OCI-LY7 (cell line): ENCODE measurements at regions not wholly inside any gene's neighbourhood (a gene's known extent, or its start where the extent isn't known, plus 50 kb on each side); places are given as distances from the start of the nearest gene placed in this dataset.
"Not testable (repeated sequence)": the region's sequence is repeated elsewhere in the genome, so short reads cannot be mapped to it uniquely, and the experiment has no call there.

Experiments used
- BruUV-seq: library from RNA; stranded (reverse); fragments of 400-500 nt; replicated peaks from 2 replicates; lab custom pipeline; 2021; lab: Mats Ljungman, UMichigan
- CTCF ChIA-PET: fragments of 300-600 bp; sonication (Branson Sonifier 250); formaldehyde crosslinking; loops from one replicate; lab custom pipeline; 2022; ENCODE audit warnings: antibody characterized with exemption; ENCODE audit not compliant: unreplicated experiment; lab: Charles Lee
- POLR2A ChIA-PET: fragments of 300-600 bp; sonication (Branson Sonifier 250); formaldehyde crosslinking; loops from one replicate; lab custom pipeline; 2022; ENCODE audit warnings: antibody characterized with exemption; lab: Charles Lee
- DNase-seq: peaks from one replicate; pipeline ENCODE4 v3.0.0-alpha.2; 2015; ENCODE audit warnings: low spot score
- H2AFZ ChIP-seq: fragments of 200-600 bp; sonication (generic), shearing (Covaris generic); 2 replicates; pipeline ENCODE4 v1.6.1; 2014; ENCODE audit warnings: mild to moderate bottlenecking, antibody characterized with exemption, low read length, moderate library complexity
- H3K27ac ChIP-seq: fragments of 200-600 bp; sonication (generic); 2 replicates; pipeline ENCODE4 v1.5.1; 2014; ENCODE audit warnings: mixed run types, low read depth, mild to moderate bottlenecking, moderate library complexity, low read length, inconsistent platforms; ENCODE audit not compliant: poor library complexity, severe bottlenecking
- H3K36me3 ChIP-seq: fragments of 200-600 bp; sonication (generic); 2 replicates; pipeline ENCODE4 v1.6.1; 2014; ENCODE audit warnings: mild to moderate bottlenecking, antibody characterized with exemption, low read length, moderate library complexity, mixed read lengths; ENCODE audit not compliant: insufficient read depth
- H3K4me1 ChIP-seq: fragments of 200-600 bp; sonication (generic); 2 replicates; pipeline ENCODE4 v1.5.1; 2014; ENCODE audit warnings: mild to moderate bottlenecking, low read length; ENCODE audit not compliant: insufficient read depth, poor library complexity, severe bottlenecking
- H3K4me2 ChIP-seq: fragments of 200-600 bp; sonication (generic); 2 replicates; pipeline ENCODE4 v1.6.1; 2014; ENCODE audit warnings: mild to moderate bottlenecking, low read length
- H3K4me3 ChIP-seq: fragments of 200-600 bp; sonication (generic); 2 replicates; pipeline ENCODE4 v1.5.1; 2014; ENCODE audit warnings: mild to moderate bottlenecking, low read depth, low read length; ENCODE audit not compliant: poor library complexity, severe bottlenecking
- H3K79me2 ChIP-seq: fragments of 200-600 bp; sonication (generic); 2 replicates; pipeline ENCODE4 v1.6.1; 2016; ENCODE audit warnings: low read depth, mild to moderate bottlenecking, low read length, moderate library complexity, mixed read lengths; ENCODE audit not compliant: insufficient read depth
- H3K9me2 ChIP-seq: fragments of 200-600 bp; sonication (generic); 2 replicates; pipeline ENCODE4 v1.6.1; 2016; ENCODE audit warnings: mild to moderate bottlenecking, low read length, mixed read lengths; ENCODE audit not compliant: insufficient read depth
- H3K9me3 ChIP-seq: fragments of 200-600 bp; sonication (generic); 2 replicates; pipeline ENCODE4 v1.6.1; 2014; ENCODE audit warnings: mild to moderate bottlenecking, mixed run types, low read length, mixed read lengths
- H4K20me1 ChIP-seq: fragments of 200-600 bp; sonication (generic); 2 replicates; pipeline ENCODE4 v1.6.1; 2014; ENCODE audit warnings: mild to moderate bottlenecking, antibody characterized with exemption, low read length, moderate library complexity, mixed read lengths; ENCODE audit not compliant: insufficient read depth
- EZH2phosphoT487 ChIP-seq: fragments of 200-600 bp; sonication (generic); IDR thresholded peaks from 2 replicates; pipeline ENCODE4 v1.6.1; 2018; ENCODE audit warnings: low read depth, borderline replicate concordance, mild to moderate bottlenecking, mixed run types, antibody characterized with exemption, low read length, moderate library complexity, mixed read lengths
- intact Hi-C: fragments of 100-400 bp; cut with micrococcal nuclease; formaldehyde crosslinking; loops from one replicate; pipeline ENCODE4 v1.10.0; 2022; ENCODE audit not compliant: unreplicated experiment
- TF ChIP-seq, protein P1 (sequence below): fragments of 200-600 bp; sonication (generic); conservative IDR thresholded peaks from 2 replicates; pipeline ENCODE4 v1.5.1; 2014; ENCODE audit warnings: mild to moderate bottlenecking, antibody characterized with exemption, low read length, moderate library complexity, mixed read lengths

DNA sequence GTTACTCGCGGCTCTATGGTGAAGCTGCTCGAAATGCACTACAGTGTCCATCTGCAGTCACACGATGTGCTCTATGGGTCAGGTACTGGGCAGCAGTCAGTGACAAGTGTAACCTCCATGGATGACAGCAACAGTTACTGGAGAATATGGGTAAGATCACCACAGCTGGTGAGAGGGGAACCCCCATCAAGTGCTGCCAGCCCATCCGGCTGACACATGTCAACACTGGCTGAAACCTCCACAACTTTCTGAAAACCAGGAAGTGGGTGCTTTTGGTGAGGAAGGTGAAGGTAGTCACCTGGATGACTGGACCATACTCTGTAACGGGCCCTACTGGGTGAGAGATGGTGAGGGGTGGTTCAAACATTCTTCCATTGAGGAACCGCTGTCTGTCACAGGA, 87.4 kb upstream of the C15orf39 start:
- Histone ChIP-seq H3K9me2 (no peaks in the 10 kb centered on the region), H3K4me3 (no peak overlapping the region), H3K27ac (no peak overlapping the region), H3K4me1 (peaks cover 6% of the 10 kb centered on the region), H3K9me3 (peaks cover 7% of the 10 kb centered on the region; the same call in 1 of the 2 replicates), H3K36me3 (no peaks in the 10 kb centered on the region), H3K79me2 (no peaks in the 10 kb centered on the region), H2AFZ (no peak overlapping the region), H3K4me2 (no peak overlapping the region), H4K20me1 (no peaks in the 10 kb centered on the region)
- no TSS peak for BruUV-seq
- no peak for DNase-seq
- TF ChIP-seq, protein P1, sequence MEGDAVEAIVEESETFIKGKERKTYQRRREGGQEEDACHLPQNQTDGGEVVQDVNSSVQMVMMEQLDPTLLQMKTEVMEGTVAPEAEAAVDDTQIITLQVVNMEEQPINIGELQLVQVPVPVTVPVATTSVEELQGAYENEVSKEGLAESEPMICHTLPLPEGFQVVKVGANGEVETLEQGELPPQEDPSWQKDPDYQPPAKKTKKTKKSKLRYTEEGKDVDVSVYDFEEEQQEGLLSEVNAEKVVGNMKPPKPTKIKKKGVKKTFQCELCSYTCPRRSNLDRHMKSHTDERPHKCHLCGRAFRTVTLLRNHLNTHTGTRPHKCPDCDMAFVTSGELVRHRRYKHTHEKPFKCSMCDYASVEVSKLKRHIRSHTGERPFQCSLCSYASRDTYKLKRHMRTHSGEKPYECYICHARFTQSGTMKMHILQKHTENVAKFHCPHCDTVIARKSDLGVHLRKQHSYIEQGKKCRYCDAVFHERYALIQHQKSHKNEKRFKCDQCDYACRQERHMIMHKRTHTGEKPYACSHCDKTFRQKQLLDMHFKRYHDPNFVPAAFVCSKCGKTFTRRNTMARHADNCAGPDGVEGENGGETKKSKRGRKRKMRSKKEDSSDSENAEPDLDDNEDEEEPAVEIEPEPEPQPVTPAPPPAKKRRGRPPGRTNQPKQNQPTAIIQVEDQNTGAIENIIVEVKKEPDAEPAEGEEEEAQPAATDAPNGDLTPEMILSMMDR, result no peak
- no peak for TF ChIP-seq EZH2phosphoT487
- ChIA-PET POLR2A (interaction anchor here (0.6 kb wide), 1 partner anchor 47 kb away, joined by 3 read pairs; no protein-coding TSS in a partner anchor), CTCF (no interaction called here)
- intact Hi-C loops, result no loop called here

DNA sequence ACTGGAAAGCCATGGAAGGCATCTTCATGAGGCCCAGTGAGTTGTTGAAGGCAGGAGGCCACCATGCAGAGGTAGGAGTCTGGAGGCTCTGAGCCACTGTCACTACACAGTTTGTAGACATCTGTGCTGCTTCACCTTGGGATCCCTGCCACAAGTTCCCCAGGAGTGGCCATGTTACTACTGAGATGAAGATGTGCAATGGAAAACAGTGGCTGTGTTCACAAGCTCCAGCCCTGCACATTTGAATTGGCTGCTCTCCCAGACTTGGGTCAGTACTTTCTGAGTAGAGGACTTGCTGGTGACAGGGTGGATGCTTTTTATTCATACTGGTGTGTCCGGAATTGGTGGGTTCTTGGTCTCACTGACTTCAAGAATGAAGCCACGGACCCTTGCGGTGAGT, 86.9 kb upstream of the C15orf39 start:
- no peaks in the 10 kb centered on the region for H4K20me1 ChIP-seq
- no peaks in the 10 kb centered on the region for H3K79me2 ChIP-seq
- H3K9me3 ChIP-seq, result peaks cover 7% of the 10 kb centered on the region; the same call in 1 of the 2 replicates
- intact Hi-C loops, result no loop called here
- H3K4me2 ChIP-seq, result no peak overlapping the region
- no peak for TF ChIP-seq EZH2phosphoT487
- TF ChIP-seq, protein P1, result no peak
- no peak overlapping the region for H2AFZ ChIP-seq
- BruUV-seq, result no TSS peak
- no peaks in the 10 kb centered on the region for H3K36me3 ChIP-seq
- H3K27ac ChIP-seq, result no peak overlapping the region
- CTCF ChIA-PET, result no interaction called here
- H3K9me2 ChIP-seq, result no peaks in the 10 kb centered on the region
- H3K4me3 ChIP-seq, result no peak overlapping the region
- peaks cover 6% of the 10 kb centered on the region for H3K4me1 ChIP-seq
- DNase-seq, result no peak
- POLR2A ChIA-PET, result interaction anchor here (0.6 kb wide), 1 partner anchor 47 kb away, joined by 3 read pairs; no protein-coding TSS in a partner anchor

DNA sequence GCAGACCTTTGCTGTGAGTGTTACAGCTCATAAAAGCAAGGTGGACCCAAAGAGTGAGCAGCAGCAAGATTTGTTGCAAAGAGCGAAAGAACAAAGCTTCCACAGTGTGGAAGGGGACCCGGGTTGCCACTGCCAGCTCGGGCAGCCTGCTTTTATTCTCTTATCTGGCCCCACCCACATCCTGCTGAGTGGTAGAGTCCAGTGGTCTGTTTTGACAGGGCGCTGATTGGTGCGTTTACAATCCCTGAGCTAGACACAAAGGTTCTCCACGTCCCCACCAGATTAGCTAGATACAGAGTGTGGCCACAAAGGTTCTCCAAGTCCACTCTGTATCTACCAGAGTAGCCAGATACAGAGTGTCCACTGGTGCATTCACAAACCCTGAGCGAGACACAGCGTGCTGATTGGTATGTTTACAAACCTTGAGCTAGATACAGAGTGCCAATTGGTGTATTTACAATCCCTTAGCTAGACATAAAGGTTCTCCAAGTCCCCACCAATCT, 86.2 kb upstream of the C15orf39 start:
- DNase-seq, CTCF ChIA-PET: not testable (repeated sequence)

DNA sequence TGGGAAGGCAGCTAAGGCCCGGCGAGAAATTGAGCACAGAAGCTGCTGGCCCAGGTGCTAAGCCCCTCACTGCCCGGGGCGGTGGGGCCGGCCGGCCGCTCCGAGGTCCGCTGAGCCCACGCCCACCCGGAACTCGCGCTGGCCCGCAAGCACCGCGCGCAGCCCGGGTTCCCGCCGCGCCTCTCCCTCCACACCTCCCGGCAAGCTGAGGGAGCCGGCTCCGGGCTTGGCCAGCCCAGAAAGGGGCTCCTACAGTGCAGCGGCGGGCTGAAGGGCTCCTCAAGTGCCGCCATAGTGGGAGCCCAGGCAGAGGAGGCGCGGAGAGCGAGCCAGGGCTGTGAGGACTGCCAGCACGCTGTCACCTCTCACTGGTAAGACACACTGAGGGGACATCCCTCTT, 85.5 kb upstream of the C15orf39 start:
- H3K9me3 ChIP-seq, H3K79me2 ChIP-seq, intact Hi-C loops, H3K4me2 ChIP-seq, DNase-seq, H3K27ac ChIP-seq, H2AFZ ChIP-seq, H4K20me1 ChIP-seq, H3K4me1 ChIP-seq, CTCF ChIA-PET, BruUV-seq, H3K4me3 ChIP-seq, H3K9me2 ChIP-seq, H3K36me3 ChIP-seq, POLR2A ChIA-PET: not testable (repeated sequence)

More for the DNA sequence above, 86.2 kb upstream of the C15orf39 start:
- H3K79me2 ChIP-seq, H3K4me2 ChIP-seq, H3K27ac ChIP-seq, H2AFZ ChIP-seq, H4K20me1 ChIP-seq, intact Hi-C loops, H3K9me2 ChIP-seq, H3K36me3 ChIP-seq, H3K4me3 ChIP-seq, H3K4me1 ChIP-seq, H3K9me3 ChIP-seq, BruUV-seq: not testable (repeated sequence)
- POLR2A ChIA-PET, result interaction anchor here (0.6 kb wide), 1 partner anchor 13 kb away, joined by 3 read pairs; no protein-coding TSS in a partner anchor
